ENCODE measurements at regions not wholly inside any gene's neighbourhood (a gene's known extent, or its start where the extent isn't known, plus 50 kb on each side); places are given as distances from the start of the nearest gene placed in this dataset.

DNA sequence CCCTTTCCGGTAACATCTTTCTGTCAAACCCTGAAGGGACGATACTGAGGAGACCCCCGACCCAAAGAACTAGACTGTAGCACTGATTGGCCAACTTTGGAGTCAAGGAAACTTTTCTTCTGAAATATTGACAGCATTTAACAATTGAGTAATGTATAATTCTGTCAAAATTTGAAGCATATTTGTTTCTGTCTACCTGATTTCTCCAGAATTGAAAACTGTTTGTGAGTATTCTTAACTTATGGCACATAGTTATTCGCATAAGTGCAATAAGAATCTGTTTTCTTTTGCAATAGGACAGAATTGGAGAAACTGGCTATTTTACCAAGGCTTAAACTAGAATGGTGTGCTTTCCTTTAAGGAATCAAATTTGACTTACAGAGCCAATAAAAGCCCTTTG is 267.1 kb upstream of the FOXN3 start:
- H3K4me3 ChIP-seq (ENCODE audit: low read depth, low read length): no peak overlapping the region
- TF ChIP-seq, protein P1, sequence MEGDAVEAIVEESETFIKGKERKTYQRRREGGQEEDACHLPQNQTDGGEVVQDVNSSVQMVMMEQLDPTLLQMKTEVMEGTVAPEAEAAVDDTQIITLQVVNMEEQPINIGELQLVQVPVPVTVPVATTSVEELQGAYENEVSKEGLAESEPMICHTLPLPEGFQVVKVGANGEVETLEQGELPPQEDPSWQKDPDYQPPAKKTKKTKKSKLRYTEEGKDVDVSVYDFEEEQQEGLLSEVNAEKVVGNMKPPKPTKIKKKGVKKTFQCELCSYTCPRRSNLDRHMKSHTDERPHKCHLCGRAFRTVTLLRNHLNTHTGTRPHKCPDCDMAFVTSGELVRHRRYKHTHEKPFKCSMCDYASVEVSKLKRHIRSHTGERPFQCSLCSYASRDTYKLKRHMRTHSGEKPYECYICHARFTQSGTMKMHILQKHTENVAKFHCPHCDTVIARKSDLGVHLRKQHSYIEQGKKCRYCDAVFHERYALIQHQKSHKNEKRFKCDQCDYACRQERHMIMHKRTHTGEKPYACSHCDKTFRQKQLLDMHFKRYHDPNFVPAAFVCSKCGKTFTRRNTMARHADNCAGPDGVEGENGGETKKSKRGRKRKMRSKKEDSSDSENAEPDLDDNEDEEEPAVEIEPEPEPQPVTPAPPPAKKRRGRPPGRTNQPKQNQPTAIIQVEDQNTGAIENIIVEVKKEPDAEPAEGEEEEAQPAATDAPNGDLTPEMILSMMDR (IDR thresholded peaks at IDR 0.05; ENCODE audit: low read depth, low read length, missing control alignments): no peak
- no peak for DNase-seq (ENCODE audit: low read depth)
- in situ Hi-C loops (cut with HindIII; ENCODE audit: low sequenced_read_pairs): no loop called here

DNA sequence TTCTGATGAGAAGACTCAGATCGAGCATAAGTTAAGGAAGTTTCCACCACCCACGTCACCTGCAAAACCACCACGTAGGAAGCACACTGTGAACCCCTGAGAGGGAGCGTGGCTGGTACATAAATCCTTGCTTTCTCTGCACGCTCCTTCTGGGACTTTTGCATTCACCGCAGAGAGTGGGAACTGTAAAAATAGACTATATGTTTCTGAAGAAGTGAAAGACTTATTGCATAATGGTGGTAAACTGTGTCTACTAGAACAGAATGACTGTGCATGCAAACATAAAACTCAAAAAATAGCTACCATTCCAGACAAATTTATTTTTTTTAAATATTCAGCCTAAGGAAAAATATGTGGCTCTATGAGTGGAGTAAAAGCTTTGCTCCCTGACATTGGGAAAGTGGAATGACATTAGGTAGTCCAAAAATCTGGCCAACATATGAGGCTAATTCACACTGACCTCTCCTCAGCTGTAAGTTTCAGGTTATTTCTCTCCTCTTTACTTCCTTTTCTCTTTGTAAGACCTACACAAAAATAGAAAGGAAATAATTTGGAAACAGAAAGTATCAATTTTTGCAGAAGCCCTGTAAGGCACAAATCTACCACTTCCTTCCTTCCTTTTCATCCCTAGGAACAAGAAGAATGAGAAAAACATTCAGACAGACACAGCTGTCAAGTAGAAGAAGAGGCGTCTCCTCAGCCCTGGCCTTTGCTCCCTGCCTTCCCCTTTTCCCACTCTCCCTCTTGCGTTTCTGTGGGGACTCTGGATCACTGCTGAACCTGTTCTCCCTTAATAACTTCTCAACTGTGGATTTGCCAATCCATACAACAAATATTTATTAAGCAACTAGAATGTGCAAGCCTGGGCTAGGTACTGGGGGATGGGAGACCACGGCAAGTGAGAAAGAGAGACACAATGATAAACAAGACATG is 264.3 kb upstream of the FOXN3 start:
- in situ Hi-C loops (cut with HindIII; ENCODE audit: low sequenced_read_pairs): no loop called here
- no peak overlapping the region for H3K4me3 ChIP-seq (ENCODE audit: low read depth, low read length)
- TF ChIP-seq, protein P1 (IDR thresholded peaks at IDR 0.05; ENCODE audit: low read depth, low read length, missing control alignments): no peak
- no peak for DNase-seq (ENCODE audit: low read depth)

DNA sequence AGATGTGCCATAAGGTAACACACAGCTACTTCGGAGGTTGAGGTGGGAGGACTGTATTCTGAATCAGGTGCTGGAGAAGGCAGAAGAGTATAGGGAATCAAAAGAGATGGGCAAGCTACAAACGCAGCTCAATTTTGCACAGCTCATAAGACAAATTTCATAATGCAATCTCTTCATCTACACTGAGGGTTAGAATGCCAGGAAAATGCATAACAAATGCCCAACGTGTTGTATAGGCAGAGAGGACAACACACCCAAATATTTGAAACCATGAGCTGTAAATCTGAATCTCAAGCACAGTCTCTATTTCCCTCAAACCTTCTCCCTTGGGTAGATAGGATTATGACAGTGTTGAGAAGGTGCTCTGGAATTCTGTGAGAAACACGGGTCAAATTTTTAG is 263.1 kb upstream of the FOXN3 start:
- no peak overlapping the region for H3K4me3 ChIP-seq (ENCODE audit: low read depth, low read length)
- TF ChIP-seq, protein P1 (IDR thresholded peaks at IDR 0.05; ENCODE audit: low read depth, low read length, missing control alignments): no peak

DNA sequence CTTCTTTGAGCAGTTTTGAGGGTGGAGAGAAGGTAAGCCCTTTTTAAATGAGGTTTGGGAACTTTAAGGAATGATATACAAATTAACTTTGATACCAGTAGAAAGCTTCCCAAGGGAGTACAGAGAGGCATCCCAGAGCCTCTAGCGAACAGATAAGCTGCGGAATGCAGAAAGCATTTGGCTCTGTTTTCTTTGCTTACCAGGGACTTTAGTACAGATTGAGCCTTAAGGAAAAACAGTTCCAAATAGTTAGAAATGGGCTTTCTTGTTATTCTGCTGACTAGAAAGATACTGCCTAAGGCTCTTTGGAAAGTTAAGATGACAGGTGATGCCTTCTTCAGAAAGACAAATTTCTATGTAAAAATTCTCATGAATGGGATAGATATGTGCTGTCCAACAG is 261.7 kb upstream of the FOXN3 start:
- H3K4me3 ChIP-seq (ENCODE audit: low read depth, low read length): no peak overlapping the region
- in situ Hi-C loops (cut with HindIII; ENCODE audit: low sequenced_read_pairs): no loop called here
- no peak for DNase-seq (ENCODE audit: low read depth)
- TF ChIP-seq, protein P1 (IDR thresholded peaks at IDR 0.05; ENCODE audit: low read depth, low read length, missing control alignments): no peak

More for the DNA sequence above, 263.1 kb upstream of the FOXN3 start:
- no peak for DNase-seq (ENCODE audit: low read depth)
- in situ Hi-C loops (cut with HindIII; ENCODE audit: low sequenced_read_pairs): no loop called here

DNA sequence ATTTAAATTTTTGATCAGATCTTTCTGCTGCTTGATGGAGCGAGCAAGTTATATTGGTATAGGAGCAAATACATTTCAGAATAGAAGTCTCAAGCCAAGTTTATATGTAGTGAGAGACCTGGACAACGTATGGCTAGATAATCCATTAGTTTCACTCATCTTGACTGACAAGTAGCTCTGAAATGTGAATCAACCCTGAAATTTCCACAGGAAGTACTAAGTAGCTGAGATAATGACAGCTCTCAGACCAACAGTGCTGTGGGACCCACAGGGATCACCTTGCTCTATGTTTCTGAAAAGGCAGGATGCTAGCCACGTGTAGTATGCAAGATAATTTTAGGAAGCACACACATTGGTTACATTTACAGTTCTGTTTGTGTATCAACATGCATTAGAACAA is 258.6 kb upstream of the FOXN3 start:
- in situ Hi-C loops (cut with HindIII; ENCODE audit: low sequenced_read_pairs): no loop called here
- TF ChIP-seq, protein P1 (IDR thresholded peaks at IDR 0.05; ENCODE audit: low read depth, low read length, missing control alignments): no peak
- DNase-seq (ENCODE audit: low read depth): no peak
- H3K4me3 ChIP-seq (ENCODE audit: low read depth, low read length): no peak overlapping the region

DNA sequence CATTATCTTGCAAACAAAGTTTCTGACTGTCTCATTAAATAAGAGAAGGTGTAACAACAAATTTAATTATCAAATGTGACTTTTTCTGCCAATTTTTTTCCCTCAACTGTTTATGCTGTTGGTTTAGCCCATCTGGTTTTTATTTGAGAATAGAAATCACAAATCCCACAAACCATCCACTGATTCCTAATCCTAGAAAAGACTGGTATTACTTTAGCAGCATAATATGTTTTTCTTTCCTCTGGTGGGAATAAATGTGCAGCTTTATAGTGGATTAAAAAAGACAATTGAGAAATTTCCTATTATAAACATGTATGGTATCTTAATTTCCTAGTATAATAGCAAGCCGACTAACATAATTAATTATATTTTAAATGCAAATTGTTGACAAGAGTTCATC is 257.9 kb upstream of the FOXN3 start:
- in situ Hi-C loops (cut with HindIII; ENCODE audit: low sequenced_read_pairs): no loop called here
- no peak for DNase-seq (ENCODE audit: low read depth)
- no peak overlapping the region for H3K4me3 ChIP-seq (ENCODE audit: low read depth, low read length)
- TF ChIP-seq, protein P1 (IDR thresholded peaks at IDR 0.05; ENCODE audit: low read depth, low read length, missing control alignments): no peak
